GM12878 (cell line): ENCODE measurements at regions not wholly inside any gene's neighbourhood (a gene's known extent, or its start where the extent isn't known, plus 50 kb on each side); places are given as distances from the start of the nearest gene placed in this dataset.

Source experiments
- CTCF ChIP-seq, 3 experiments: IDR thresholded peaks in 2 of 3; conservative IDR thresholded peaks in 1 of 3; 2 replicates each; pipeline ENCODE4 v1.5.1; 2011; ENCODE audit warnings: low read depth in 3 of 3, low read length in 3 of 3, mild to moderate bottlenecking in 3 of 3, control low read depth in 2 of 3, moderate library complexity in 2 of 3, inconsistent platforms in 1 of 3, mixed read lengths in 1 of 3; ENCODE audit not compliant: control insufficient read depth in 2 of 3, insufficient read depth in 1 of 3; ENCODE audit errors: extremely low read depth in 1 of 3
- HDAC2 ChIP-seq: fragments of 200-600 bp; sonication (generic); IDR thresholded peaks from 2 replicates; pipeline ENCODE4 v1.6.1; 2017
- JUNB ChIP-seq: IDR thresholded peaks from 2 replicates; pipeline ENCODE4 v1.6.1; 2016; ENCODE audit warnings: antibody characterized with exemption, mild to moderate bottlenecking
- SIN3A ChIP-seq: IDR thresholded peaks from 2 replicates; pipeline ENCODE4 v1.6.1; 2012; ENCODE audit warnings: low read depth, low read length, improper control_type of control experiment
- TBL1XR1 ChIP-seq: IDR thresholded peaks from 2 replicates; pipeline ENCODE4 v1.6.1; 2012; ENCODE audit warnings: low read depth, low read length, improper control_type of control experiment

GRCh38 chr17:14579716-14580115, 278.8 kb downstream of the HS3ST3B1 start:
- TF ChIP-seq JUNB = no peak
- no peak for TF ChIP-seq CTCF (IDR thresholded peaks at IDR 0.05 in 2 of 3, conservative IDR thresholded peaks at IDR 0.05 in 1 of 3; ENCODE audit: control insufficient read depth in 2 of 3, extremely low read depth in 1 of 3, insufficient read depth in 1 of 3, low read depth in 3 of 3, low read length in 3 of 3)
- no peak for TF ChIP-seq HDAC2
- TF ChIP-seq SIN3A = no peak
- no peak for TF ChIP-seq TBL1XR1
